ENCODE measurements at regions not wholly inside any gene's neighbourhood (a gene's known extent, or its start where the extent isn't known, plus 50 kb on each side); places are given as distances from the start of the nearest gene placed in this dataset.

DNA sequence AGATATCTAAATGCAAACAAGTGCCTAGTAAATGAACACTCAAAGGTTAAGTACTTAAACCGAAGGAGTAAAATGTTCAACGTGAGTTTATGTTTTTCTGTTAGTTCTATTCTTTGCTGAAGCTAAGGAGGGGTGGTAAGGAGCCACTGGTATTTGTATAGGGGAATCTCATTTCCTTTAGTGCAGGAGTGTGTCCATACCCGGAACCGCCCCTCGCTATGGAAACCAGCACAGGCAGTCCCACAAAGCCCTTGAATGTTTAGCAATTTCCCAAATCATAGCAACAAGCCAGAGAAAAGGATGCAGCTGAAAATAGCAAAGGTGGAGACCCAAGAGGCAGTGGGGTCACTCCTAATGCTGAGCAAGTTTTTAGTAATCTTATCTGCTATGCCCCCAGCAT lies 78.8 kb upstream of the STK32A start:
- Histone ChIP-seq H3K36me3 (ENCODE audit: control insufficient read depth, insufficient read depth, low read length) (no peaks in the 10 kb centered on the region), H3K27me3 (ENCODE audit: control insufficient read depth, insufficient read depth, low read length, poor library complexity, severe bottlenecking) (no peaks in the 10 kb centered on the region), H3K9me3 (ENCODE audit: control insufficient read depth, low read length) (no peaks in the 10 kb centered on the region), H3K4me3 (ENCODE audit: insufficient read depth, low read depth, low read length) (no peak overlapping the region), H3K27ac (ENCODE audit: insufficient read depth, low read depth, low read length, poor library complexity, severe bottlenecking) (no peak overlapping the region), H3K4me1 (ENCODE audit: control insufficient read depth, insufficient read depth, low read length) (no peaks in the 10 kb centered on the region)
- 88 to 96% methylated on average over 5 of the region's 5 CpGs for WGBS, 2 experiments

DNA sequence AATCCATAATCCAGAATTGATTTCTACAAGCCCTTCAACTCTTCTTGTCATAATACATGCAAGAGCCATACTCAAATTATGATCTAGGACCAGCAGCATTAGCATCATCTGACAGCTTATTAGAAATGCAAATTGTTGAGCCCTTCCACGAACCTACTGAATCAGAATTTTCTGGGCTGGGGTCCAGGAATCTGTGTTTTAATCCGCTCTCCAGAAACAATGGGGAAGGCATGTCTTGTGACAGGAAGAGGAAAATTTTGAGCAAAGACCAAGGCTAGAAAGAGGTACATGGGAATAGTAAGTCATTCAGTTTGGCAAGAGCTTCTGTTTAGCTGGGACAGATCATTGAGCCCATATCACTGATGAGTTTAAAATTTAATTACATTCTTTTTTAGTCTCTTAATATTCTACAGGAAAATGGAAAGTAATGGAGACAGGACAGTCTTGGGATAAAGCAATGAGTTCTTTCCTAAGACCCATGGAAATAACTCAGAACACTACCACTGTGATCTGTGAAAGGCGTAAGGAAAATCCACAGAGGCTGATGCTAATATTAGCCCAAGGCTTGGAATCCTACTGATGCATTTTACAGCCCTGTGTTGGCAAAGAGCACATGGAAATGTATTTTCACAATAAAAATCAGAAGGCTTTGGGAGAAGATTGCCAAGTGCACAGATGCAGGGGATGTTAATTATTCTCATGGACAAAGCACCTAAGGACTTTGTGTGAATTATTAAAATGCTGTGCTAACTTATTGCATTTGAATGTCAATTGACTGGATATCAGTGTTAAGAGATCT lies 73.7 kb upstream of the STK32A start:
- Histone ChIP-seq H3K4me3 (ENCODE audit: insufficient read depth, low read depth, low read length) (no peak overlapping the region), H3K36me3 (ENCODE audit: control insufficient read depth, insufficient read depth, low read length) (no peaks in the 10 kb centered on the region), H3K9me3 (ENCODE audit: control insufficient read depth, low read length) (no peaks in the 10 kb centered on the region), H3K27ac (ENCODE audit: insufficient read depth, low read depth, low read length, poor library complexity, severe bottlenecking) (no peak overlapping the region), H3K4me1 (ENCODE audit: control insufficient read depth, insufficient read depth, low read length) (no peaks in the 10 kb centered on the region), H3K27me3 (ENCODE audit: control insufficient read depth, insufficient read depth, low read length, poor library complexity, severe bottlenecking) (no peaks in the 10 kb centered on the region)
- WGBS, 2 experiments, result 88 to 91% methylated on average over 3 of the region's 3 CpGs

DNA sequence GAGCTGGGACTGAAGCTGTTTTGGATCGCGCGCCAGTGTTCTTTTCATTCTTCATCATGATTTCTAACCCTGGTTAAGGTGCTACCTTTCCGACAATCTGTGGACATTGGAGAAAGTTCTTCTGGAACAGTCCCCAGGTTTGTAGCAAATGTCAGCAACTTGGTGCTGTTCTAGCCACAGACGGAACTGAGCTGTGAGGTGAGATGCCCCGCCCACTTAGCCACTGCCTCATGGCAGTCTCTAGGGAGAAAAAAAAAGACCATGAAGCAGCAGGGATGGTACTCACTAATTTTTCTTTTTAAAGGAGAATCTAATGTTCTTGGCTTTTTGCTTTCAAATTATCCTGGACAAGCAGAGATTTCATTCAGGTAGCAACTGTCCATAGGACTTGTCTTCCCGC lies 72.1 kb upstream of the STK32A start:
- Histone ChIP-seq H3K4me3 (ENCODE audit: insufficient read depth, low read depth, low read length) (no peak overlapping the region), H3K27ac (ENCODE audit: insufficient read depth, low read depth, low read length, poor library complexity, severe bottlenecking) (no peak overlapping the region), H3K4me1 (ENCODE audit: control insufficient read depth, insufficient read depth, low read length) (no peaks in the 10 kb centered on the region), H3K27me3 (ENCODE audit: control insufficient read depth, insufficient read depth, low read length, poor library complexity, severe bottlenecking) (no peaks in the 10 kb centered on the region), H3K9me3 (ENCODE audit: control insufficient read depth, low read length) (no peaks in the 10 kb centered on the region), H3K36me3 (ENCODE audit: control insufficient read depth, insufficient read depth, low read length) (no peaks in the 10 kb centered on the region)
- WGBS, 2 experiments, result 85 to 92% methylated on average over 7 of the region's 7 CpGs

DNA sequence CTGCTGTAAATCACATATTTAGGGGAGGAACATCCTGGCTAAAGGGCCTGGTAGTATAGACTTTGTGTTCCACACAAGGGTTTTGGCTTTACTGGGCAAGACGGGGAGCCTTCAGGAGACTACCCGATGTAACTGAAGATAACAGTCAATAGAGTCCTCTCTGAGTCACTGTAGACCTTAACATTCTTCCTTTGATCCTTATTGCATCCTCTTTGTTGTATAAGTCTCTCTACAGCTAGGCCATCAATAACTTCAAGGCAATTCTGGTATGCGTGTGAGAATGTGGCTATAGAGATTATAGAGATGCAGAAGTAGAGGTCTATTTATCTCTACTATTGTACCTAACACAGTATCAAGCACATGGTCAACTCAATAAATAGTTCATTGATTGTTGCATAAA lies 67.3 kb upstream of the STK32A start:
- Histone ChIP-seq H3K4me1 (ENCODE audit: control insufficient read depth, insufficient read depth, low read length) (no peaks in the 10 kb centered on the region), H3K9me3 (ENCODE audit: control insufficient read depth, low read length) (no peaks in the 10 kb centered on the region), H3K4me3 (ENCODE audit: insufficient read depth, low read depth, low read length) (no peak overlapping the region), H3K27me3 (ENCODE audit: control insufficient read depth, insufficient read depth, low read length, poor library complexity, severe bottlenecking) (no peaks in the 10 kb centered on the region), H3K36me3 (ENCODE audit: control insufficient read depth, insufficient read depth, low read length) (no peaks in the 10 kb centered on the region), H3K27ac (ENCODE audit: insufficient read depth, low read depth, low read length, poor library complexity, severe bottlenecking) (no peak overlapping the region)
- 74 to 86% methylated on average over 2 of the region's 3 CpGs for WGBS, 2 experiments

DNA sequence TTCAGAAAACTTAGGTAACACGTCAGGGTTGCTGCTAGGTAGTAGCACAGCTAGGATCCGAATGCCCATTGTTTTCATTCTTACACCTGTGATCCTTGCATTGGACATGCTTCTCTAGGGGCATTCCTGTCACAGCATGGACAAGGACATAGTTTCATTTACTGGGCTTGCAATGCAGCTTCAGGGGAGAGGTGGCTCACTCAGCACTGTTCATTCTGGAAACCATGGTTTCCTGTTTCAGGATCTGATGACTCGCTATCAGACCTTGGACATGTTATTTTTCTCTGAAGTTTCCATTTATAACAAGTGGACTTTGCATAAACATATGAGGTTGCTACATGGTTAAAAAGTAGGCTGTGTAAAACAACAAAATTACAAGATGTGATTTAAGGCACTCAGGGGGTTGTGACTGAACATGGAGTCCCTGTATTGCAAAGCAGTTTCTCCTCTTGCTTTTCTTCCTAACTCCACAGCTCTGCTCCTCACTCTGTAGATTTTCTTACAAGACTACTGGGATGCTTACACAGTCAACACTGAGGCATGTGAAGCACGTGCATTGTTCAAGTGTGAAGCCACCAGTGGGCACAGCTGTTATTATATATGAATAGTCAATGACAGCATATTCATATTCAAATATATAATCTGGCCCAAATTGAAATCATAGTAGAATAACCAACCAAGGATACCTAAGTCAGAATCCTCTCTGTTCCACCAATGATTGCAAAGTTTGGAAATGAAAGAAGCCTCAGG lies 66.1 kb upstream of the STK32A start:
- WGBS, 2 experiments, result 81 to 83% methylated on average over 3 of the region's 4 CpGs
- no peaks in the 10 kb centered on the region for H3K4me1 ChIP-seq (ENCODE audit: control insufficient read depth, insufficient read depth, low read length)
- H3K27me3 ChIP-seq (ENCODE audit: control insufficient read depth, insufficient read depth, low read length, poor library complexity, severe bottlenecking), result no peaks in the 10 kb centered on the region
- H3K36me3 ChIP-seq (ENCODE audit: control insufficient read depth, insufficient read depth, low read length), result no peaks in the 10 kb centered on the region
- no peak overlapping the region for H3K4me3 ChIP-seq (ENCODE audit: insufficient read depth, low read depth, low read length)
- no peak overlapping the region for H3K27ac ChIP-seq (ENCODE audit: insufficient read depth, low read depth, low read length, poor library complexity, severe bottlenecking)
- no peaks in the 10 kb centered on the region for H3K9me3 ChIP-seq (ENCODE audit: control insufficient read depth, low read length)

DNA sequence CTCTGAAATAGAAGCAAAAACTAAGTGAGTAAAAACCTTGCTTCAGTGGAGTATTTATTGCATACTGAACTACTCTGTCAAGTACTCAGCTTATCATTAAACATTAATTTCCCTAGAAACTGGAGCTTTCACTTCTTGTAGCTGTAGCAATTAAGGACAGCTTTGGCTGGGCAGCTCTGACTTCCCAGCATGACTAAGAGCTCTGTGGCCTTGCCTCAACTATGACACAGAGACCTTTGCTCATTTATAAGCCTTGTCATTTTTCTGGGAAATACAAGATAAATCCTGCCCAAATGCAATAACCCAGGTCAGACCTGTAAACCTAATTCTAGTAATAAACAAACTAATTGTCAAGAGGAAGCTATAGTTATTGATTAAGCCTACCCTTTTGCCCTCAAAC lies 65.4 kb upstream of the STK32A start:
- no peak overlapping the region for H3K27ac ChIP-seq (ENCODE audit: insufficient read depth, low read depth, low read length, poor library complexity, severe bottlenecking)
- no peak overlapping the region for H3K4me3 ChIP-seq (ENCODE audit: insufficient read depth, low read depth, low read length)
- no peaks in the 10 kb centered on the region for H3K36me3 ChIP-seq (ENCODE audit: control insufficient read depth, insufficient read depth, low read length)
- no peaks in the 10 kb centered on the region for H3K4me1 ChIP-seq (ENCODE audit: control insufficient read depth, insufficient read depth, low read length)
- no peaks in the 10 kb centered on the region for H3K27me3 ChIP-seq (ENCODE audit: control insufficient read depth, insufficient read depth, low read length, poor library complexity, severe bottlenecking)
- H3K9me3 ChIP-seq (ENCODE audit: control insufficient read depth, low read length), result no peaks in the 10 kb centered on the region

DNA sequence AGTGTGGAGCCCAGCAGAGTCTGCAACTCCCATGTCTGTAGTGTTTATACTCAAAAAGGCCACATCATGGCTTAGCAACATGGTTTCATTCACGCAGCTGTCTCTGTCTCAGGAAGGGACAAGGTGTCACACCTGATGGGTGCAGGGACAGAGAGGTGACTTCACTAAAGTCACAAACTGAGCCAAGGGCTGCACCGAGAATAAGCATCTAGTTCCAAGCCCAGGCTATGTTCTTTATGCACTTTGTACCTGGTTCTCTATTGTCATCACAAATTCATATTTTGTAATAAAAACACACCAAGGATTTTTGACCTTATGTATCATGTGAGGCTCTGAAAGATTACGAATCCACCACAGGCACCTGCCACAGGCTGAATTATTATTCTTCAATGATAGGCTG lies 64.9 kb upstream of the STK32A start:
- 95 to 96% methylated on average over 3 of the region's 3 CpGs for WGBS, 2 experiments
- Histone ChIP-seq H3K4me1 (ENCODE audit: control insufficient read depth, insufficient read depth, low read length) (no peaks in the 10 kb centered on the region), H3K36me3 (ENCODE audit: control insufficient read depth, insufficient read depth, low read length) (no peaks in the 10 kb centered on the region), H3K4me3 (ENCODE audit: insufficient read depth, low read depth, low read length) (no peak overlapping the region), H3K27me3 (ENCODE audit: control insufficient read depth, insufficient read depth, low read length, poor library complexity, severe bottlenecking) (no peaks in the 10 kb centered on the region), H3K9me3 (ENCODE audit: control insufficient read depth, low read length) (no peaks in the 10 kb centered on the region), H3K27ac (ENCODE audit: insufficient read depth, low read depth, low read length, poor library complexity, severe bottlenecking) (no peak overlapping the region)

DNA sequence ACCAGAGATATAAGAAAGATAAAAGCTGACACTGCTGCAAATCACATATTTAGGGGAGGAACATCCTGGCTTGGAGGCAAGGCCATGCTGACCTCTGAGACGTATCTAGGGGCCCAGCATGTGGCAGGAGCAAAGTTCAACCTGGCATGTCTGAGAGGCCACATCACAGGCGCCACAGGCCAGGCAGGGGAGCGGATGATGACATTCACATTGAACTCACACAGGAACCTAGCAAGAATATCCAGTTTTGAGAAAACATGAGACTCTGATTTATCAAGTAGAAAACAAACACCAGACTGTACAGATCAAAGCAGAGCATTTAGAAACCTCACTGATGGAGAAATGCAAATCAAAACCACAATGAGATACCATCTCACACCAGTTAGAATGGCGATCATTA lies 64.2 kb upstream of the STK32A start:
- no peaks in the 10 kb centered on the region for H3K27me3 ChIP-seq (ENCODE audit: control insufficient read depth, insufficient read depth, low read length, poor library complexity, severe bottlenecking)
- no peak overlapping the region for H3K4me3 ChIP-seq (ENCODE audit: insufficient read depth, low read depth, low read length)
- H3K27ac ChIP-seq (ENCODE audit: insufficient read depth, low read depth, low read length, poor library complexity, severe bottlenecking), result no peak overlapping the region
- no peaks in the 10 kb centered on the region for H3K36me3 ChIP-seq (ENCODE audit: control insufficient read depth, insufficient read depth, low read length)
- no peaks in the 10 kb centered on the region for H3K4me1 ChIP-seq (ENCODE audit: control insufficient read depth, insufficient read depth, low read length)
- WGBS, 2 experiments, result 91 to 93% methylated on average over 4 of the region's 4 CpGs
- H3K9me3 ChIP-seq (ENCODE audit: control insufficient read depth, low read length), result no peaks in the 10 kb centered on the region

DNA sequence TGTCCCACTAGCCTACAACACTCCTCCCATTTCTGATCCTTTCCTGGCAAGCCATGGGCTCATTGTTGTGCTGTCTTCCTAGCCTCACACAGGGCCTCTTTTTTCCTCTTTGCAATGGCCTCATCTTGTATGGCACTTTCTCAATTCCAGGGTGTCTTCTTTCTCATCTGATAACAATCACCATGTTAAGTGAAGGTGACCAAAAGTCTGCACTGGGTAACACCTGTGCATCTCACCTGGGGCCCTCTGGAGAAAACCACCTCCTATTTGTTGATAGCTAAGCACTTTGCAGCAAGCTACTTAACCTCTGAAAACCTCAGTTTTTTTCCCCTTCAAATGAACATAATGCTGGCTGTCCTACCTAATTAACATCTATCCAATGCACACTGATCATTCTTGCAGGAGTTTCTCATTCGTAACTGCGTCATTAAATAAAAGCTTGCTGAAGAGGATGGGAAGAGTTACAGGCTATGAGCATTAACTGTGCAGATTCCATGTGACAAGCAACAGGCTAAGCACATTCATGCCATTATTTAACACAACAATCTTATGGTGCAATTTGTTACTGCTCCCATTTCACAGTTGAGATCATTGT lies 60.1 kb upstream of the STK32A start:
- H3K27ac ChIP-seq (ENCODE audit: insufficient read depth, low read depth, low read length, poor library complexity, severe bottlenecking), result no peak overlapping the region
- no peak overlapping the region for H3K4me3 ChIP-seq (ENCODE audit: insufficient read depth, low read depth, low read length)
- H3K27me3 ChIP-seq (ENCODE audit: control insufficient read depth, insufficient read depth, low read length, poor library complexity, severe bottlenecking), result no peaks in the 10 kb centered on the region
- 100% methylated on average over 2 of the region's 2 CpGs for WGBS, 2 experiments
- no peaks in the 10 kb centered on the region for H3K9me3 ChIP-seq (ENCODE audit: control insufficient read depth, low read length)
- no peaks in the 10 kb centered on the region for H3K36me3 ChIP-seq (ENCODE audit: control insufficient read depth, insufficient read depth, low read length)
- no peaks in the 10 kb centered on the region for H3K4me1 ChIP-seq (ENCODE audit: control insufficient read depth, insufficient read depth, low read length)

DNA sequence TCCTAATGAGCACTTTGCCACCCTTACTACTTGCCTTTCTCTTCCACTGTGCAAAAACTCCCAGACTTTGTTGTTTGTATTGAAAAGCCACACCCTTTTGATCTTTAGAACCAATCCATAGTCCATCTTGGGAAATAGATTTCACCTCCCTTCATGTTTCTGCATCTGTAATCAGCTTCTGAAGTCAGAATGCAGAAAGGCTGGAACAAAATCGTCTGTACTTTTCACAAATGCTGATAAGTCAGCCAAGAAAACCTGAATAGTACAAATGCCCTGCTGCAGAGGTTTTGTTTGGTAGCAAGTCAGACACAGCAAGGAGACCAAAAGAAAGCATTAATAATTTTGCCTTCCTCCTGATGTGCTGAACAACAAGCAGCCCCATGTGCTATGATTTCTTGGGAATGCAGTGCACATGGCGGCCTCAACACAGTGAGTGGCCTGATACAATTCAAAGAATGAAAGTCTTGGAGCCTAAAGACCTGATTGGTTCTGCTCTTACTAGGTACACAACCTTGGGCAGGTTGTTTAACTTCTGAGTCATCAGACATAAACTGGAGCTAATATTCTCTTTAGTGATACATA lies 59.2 kb upstream of the STK32A start:
- no peaks in the 10 kb centered on the region for H3K4me1 ChIP-seq (ENCODE audit: control insufficient read depth, insufficient read depth, low read length)
- 93 to 97% methylated on average over 2 of the region's 2 CpGs for WGBS, 2 experiments

More for the DNA sequence above, 59.2 kb upstream of the STK32A start:
- H3K27ac ChIP-seq (ENCODE audit: insufficient read depth, low read depth, low read length, poor library complexity, severe bottlenecking), result no peak overlapping the region
- H3K36me3 ChIP-seq (ENCODE audit: control insufficient read depth, insufficient read depth, low read length), result no peaks in the 10 kb centered on the region
- no peaks in the 10 kb centered on the region for H3K27me3 ChIP-seq (ENCODE audit: control insufficient read depth, insufficient read depth, low read length, poor library complexity, severe bottlenecking)
- H3K4me3 ChIP-seq (ENCODE audit: insufficient read depth, low read depth, low read length), result no peak overlapping the region
- H3K9me3 ChIP-seq (ENCODE audit: control insufficient read depth, low read length), result no peaks in the 10 kb centered on the region

Measured in ectodermal cell (in vitro differentiated cells).